DND-41 (cell line): ENCODE measurements at regions not wholly inside any gene's neighbourhood (a gene's known extent, or its start where the extent isn't known, plus 50 kb on each side); places are given as distances from the start of the nearest gene placed in this dataset.

Experiments
- CTCF ChIP-seq: IDR thresholded peaks from 2 replicates; pipeline ENCODE4 v1.5.1; 2012; ENCODE audit warnings: borderline replicate concordance, low read length, moderate library complexity, mild to moderate bottlenecking; ENCODE audit not compliant: poor library complexity, severe bottlenecking; ENCODE audit errors: extremely low read depth
- EZH2 ChIP-seq: IDR thresholded peaks from 3 replicates; pipeline ENCODE4 v1.6.1; 2012; ENCODE audit warnings: borderline replicate concordance, low read depth, mild to moderate bottlenecking, moderate library complexity, low read length, inconsistent platforms; ENCODE audit not compliant: severe bottlenecking

- TF ChIP-seq CTCF = no peak
- TF ChIP-seq EZH2 = no peak
These were observed 69.9 kb downstream of the RPS29 start for GRCh38 chr14:49516286-49516685.
